ENCODE measurements at regions not wholly inside any gene's neighbourhood (a gene's known extent, or its start where the extent isn't known, plus 50 kb on each side); places are given as distances from the start of the nearest gene placed in this dataset.
"Not testable (repeated sequence)": the region's sequence is repeated elsewhere in the genome, so short reads cannot be mapped to it uniquely, and the experiment has no call there.

GRCh38 chrX:97898798-97899197 is 1015.1 kb downstream of the RPA4 start:
- H4K20me1 ChIP-seq (ENCODE audit: control insufficient read depth, extremely low read depth, insufficient read depth, low read length), result no peaks in the 10 kb centered on the region
- H3K4me1 ChIP-seq (ENCODE audit: control insufficient read depth, extremely low read depth, insufficient read depth, low read length), result no peaks in the 10 kb centered on the region
- peak in 1 of 2 donors; percentile 70 for DNase-seq (ENCODE audit: low read depth in 2 of 2)
- H3K27ac ChIP-seq (ENCODE audit: insufficient read depth, low read length), result no peak overlapping the region
- H2AFZ ChIP-seq (ENCODE audit: low read length), result no peak overlapping the region
- no peak overlapping the region for H3K9ac ChIP-seq (ENCODE audit: insufficient read depth, low read length)
- no peaks in the 10 kb centered on the region for H3K27me3 ChIP-seq (ENCODE audit: control insufficient read depth, insufficient read depth, low read length)
- TF ChIP-seq CTCF (conservative IDR thresholded peaks at IDR 0.05 in 1 of 2, IDR thresholded peaks at IDR 0.05 in 1 of 2; ENCODE audit: low read depth in 1 of 2, low read length in 2 of 2), result no peak
- TF ChIP-seq EZH2 (IDR thresholded peaks at IDR 0.05; ENCODE audit: low read length, missing control alignments), result no peak
- H3K36me3 ChIP-seq (ENCODE audit: control insufficient read depth, insufficient read depth, low read length), result no peaks in the 10 kb centered on the region
- no peak overlapping the region for H3K4me2 ChIP-seq (ENCODE audit: extremely low read depth, insufficient read depth, low read length)
- H3K4me3 ChIP-seq (replicated peaks in 1 of 4; ENCODE audit: control extremely low read depth in 1 of 4, insufficient read depth in 1 of 4, low read depth in 3 of 4, low read length in 4 of 4), result no peak overlapping the region
- H3K9me3 ChIP-seq (ENCODE audit: control insufficient read depth, insufficient read depth, low read depth, low read length), result no peaks in the 10 kb centered on the region
- no peaks in the 10 kb centered on the region for H3K79me2 ChIP-seq (ENCODE audit: control insufficient read depth, insufficient read depth, low read length)

DNA sequence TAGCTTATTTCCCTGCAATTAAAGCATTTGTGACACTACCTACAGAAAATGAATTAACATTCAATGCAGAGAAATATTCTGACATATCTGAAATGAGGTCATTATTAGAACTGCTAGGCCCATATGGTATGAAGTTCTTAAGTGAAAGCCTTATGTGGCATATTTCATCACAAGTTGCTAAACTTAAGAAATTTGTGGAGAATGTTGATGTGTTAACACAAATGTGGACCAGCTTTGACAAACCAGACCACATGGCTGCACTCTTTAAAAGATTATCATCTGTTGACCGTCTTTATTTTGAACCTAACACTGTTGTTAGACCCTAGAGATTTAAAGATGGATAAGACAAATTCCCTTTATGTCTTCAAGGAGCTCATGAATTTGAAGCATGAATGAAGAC is 1024.1 kb downstream of the RPA4 start:
- TF ChIP-seq EZH2 (IDR thresholded peaks at IDR 0.05; ENCODE audit: low read length, missing control alignments) (no peak), CTCF (conservative IDR thresholded peaks at IDR 0.05 in 1 of 2, IDR thresholded peaks at IDR 0.05 in 1 of 2; ENCODE audit: low read depth in 1 of 2, low read length in 2 of 2) (no peak)
- DNase-seq (ENCODE audit: low read depth in 2 of 2), result no peak
- H3K4me1 ChIP-seq (ENCODE audit: control insufficient read depth, extremely low read depth, insufficient read depth, low read length), result no peaks in the 10 kb centered on the region
- no peaks in the 10 kb centered on the region for H3K27me3 ChIP-seq (ENCODE audit: control insufficient read depth, insufficient read depth, low read length)
- no peaks in the 10 kb centered on the region for H3K9me3 ChIP-seq (ENCODE audit: control insufficient read depth, insufficient read depth, low read depth, low read length)
- no peaks in the 10 kb centered on the region for H3K36me3 ChIP-seq (ENCODE audit: control insufficient read depth, insufficient read depth, low read length)
- H3K27ac ChIP-seq (ENCODE audit: insufficient read depth, low read length), result no peak overlapping the region
- H3K9ac ChIP-seq (ENCODE audit: insufficient read depth, low read length), result no peak overlapping the region
- no peaks in the 10 kb centered on the region for H3K79me2 ChIP-seq (ENCODE audit: control insufficient read depth, insufficient read depth, low read length)
- no peak overlapping the region for H3K4me2 ChIP-seq (ENCODE audit: extremely low read depth, insufficient read depth, low read length)
- no peak overlapping the region for H3K4me3 ChIP-seq (replicated peaks in 1 of 4; ENCODE audit: control extremely low read depth in 1 of 4, insufficient read depth in 1 of 4, low read depth in 3 of 4, low read length in 4 of 4)
- no peaks in the 10 kb centered on the region for H4K20me1 ChIP-seq (ENCODE audit: control insufficient read depth, extremely low read depth, insufficient read depth, low read length)
- H2AFZ ChIP-seq (ENCODE audit: low read length), result no peak overlapping the region

DNA sequence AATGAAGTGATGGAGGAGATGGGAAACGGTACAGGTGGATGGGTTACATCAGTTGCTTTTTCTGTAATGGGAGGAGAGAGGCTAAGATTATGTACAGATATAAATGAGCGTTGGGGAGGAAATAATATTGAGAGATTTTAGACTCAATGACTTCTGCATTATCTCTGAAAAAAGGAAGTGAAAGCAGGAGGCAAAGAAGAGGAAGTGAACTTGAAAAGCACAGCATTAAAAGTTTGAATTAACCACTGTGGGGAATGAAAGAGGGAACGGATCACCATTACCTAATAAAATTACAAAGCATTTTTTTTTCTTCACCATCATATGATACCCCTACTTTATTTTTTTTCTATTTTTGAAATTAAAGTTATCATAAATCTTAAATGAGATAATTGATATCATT is 1025.5 kb downstream of the RPA4 start:
- no peak overlapping the region for H2AFZ ChIP-seq (ENCODE audit: low read length)
- H3K36me3 ChIP-seq (ENCODE audit: control insufficient read depth, insufficient read depth, low read length), result no peaks in the 10 kb centered on the region
- H3K4me1 ChIP-seq (ENCODE audit: control insufficient read depth, extremely low read depth, insufficient read depth, low read length), result no peaks in the 10 kb centered on the region
- no peaks in the 10 kb centered on the region for H3K9me3 ChIP-seq (ENCODE audit: control insufficient read depth, insufficient read depth, low read depth, low read length)
- H4K20me1 ChIP-seq (ENCODE audit: control insufficient read depth, extremely low read depth, insufficient read depth, low read length), result no peaks in the 10 kb centered on the region
- H3K9ac ChIP-seq (ENCODE audit: insufficient read depth, low read length), result no peak overlapping the region
- TF ChIP-seq CTCF (conservative IDR thresholded peaks at IDR 0.05 in 1 of 2, IDR thresholded peaks at IDR 0.05 in 1 of 2; ENCODE audit: low read depth in 1 of 2, low read length in 2 of 2) (no peak), EZH2 (IDR thresholded peaks at IDR 0.05; ENCODE audit: low read length, missing control alignments) (no peak)
- no peak overlapping the region for H3K4me2 ChIP-seq (ENCODE audit: extremely low read depth, insufficient read depth, low read length)
- DNase-seq (ENCODE audit: low read depth in 2 of 2), result no peak
- no peak overlapping the region for H3K27ac ChIP-seq (ENCODE audit: insufficient read depth, low read length)
- no peak overlapping the region for H3K4me3 ChIP-seq (replicated peaks in 1 of 4; ENCODE audit: control extremely low read depth in 1 of 4, insufficient read depth in 1 of 4, low read depth in 3 of 4, low read length in 4 of 4)
- H3K27me3 ChIP-seq (ENCODE audit: control insufficient read depth, insufficient read depth, low read length), result no peaks in the 10 kb centered on the region
- no peaks in the 10 kb centered on the region for H3K79me2 ChIP-seq (ENCODE audit: control insufficient read depth, insufficient read depth, low read length)

DNA sequence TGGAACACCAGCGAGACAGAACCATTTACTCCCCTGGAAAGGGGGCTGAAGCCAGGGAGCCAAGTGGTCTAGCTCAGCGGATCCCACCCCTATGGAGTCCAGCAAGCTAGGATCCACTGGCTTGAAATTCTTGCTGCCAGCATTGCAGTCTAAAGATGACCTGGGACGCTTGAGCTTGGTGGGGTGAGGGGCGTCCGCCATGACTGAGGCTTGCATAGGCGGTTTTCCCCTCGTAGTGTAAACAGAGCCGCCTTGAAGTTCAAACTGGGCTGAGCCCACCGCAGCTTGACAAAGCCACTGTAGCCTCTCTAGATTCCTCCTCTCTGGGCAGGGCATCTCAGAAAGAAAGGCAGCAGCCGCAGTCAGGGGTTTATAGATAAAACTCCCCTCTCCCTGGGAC is 1031.7 kb downstream of the RPA4 start:
- H3K27ac ChIP-seq (ENCODE audit: insufficient read depth, low read length); H3K4me1 ChIP-seq (ENCODE audit: control insufficient read depth, extremely low read depth, insufficient read depth, low read length); DNase-seq (ENCODE audit: low read depth in 2 of 2); H3K9ac ChIP-seq (ENCODE audit: insufficient read depth, low read length); H3K36me3 ChIP-seq (ENCODE audit: control insufficient read depth, insufficient read depth, low read length); H3K4me3 ChIP-seq (replicated peaks in 1 of 4; ENCODE audit: control extremely low read depth in 1 of 4, insufficient read depth in 1 of 4, low read depth in 3 of 4, low read length in 4 of 4); H3K9me3 ChIP-seq (ENCODE audit: control insufficient read depth, insufficient read depth, low read depth, low read length); H3K4me2 ChIP-seq (ENCODE audit: extremely low read depth, insufficient read depth, low read length); H3K27me3 ChIP-seq (ENCODE audit: control insufficient read depth, insufficient read depth, low read length); H2AFZ ChIP-seq (ENCODE audit: low read length); H4K20me1 ChIP-seq (ENCODE audit: control insufficient read depth, extremely low read depth, insufficient read depth, low read length); H3K79me2 ChIP-seq (ENCODE audit: control insufficient read depth, insufficient read depth, low read length): not testable (repeated sequence)

- not testable (repeated sequence) for H3K4me1 ChIP-seq (ENCODE audit: control insufficient read depth, extremely low read depth, insufficient read depth, low read length); H3K4me2 ChIP-seq (ENCODE audit: extremely low read depth, insufficient read depth, low read length); H3K9me3 ChIP-seq (ENCODE audit: control insufficient read depth, insufficient read depth, low read depth, low read length); DNase-seq (ENCODE audit: low read depth in 2 of 2); H2AFZ ChIP-seq (ENCODE audit: low read length); H4K20me1 ChIP-seq (ENCODE audit: control insufficient read depth, extremely low read depth, insufficient read depth, low read length); H3K9ac ChIP-seq (ENCODE audit: insufficient read depth, low read length); H3K36me3 ChIP-seq (ENCODE audit: control insufficient read depth, insufficient read depth, low read length); H3K79me2 ChIP-seq (ENCODE audit: control insufficient read depth, insufficient read depth, low read length); H3K27ac ChIP-seq (ENCODE audit: insufficient read depth, low read length); H3K4me3 ChIP-seq (replicated peaks in 1 of 4; ENCODE audit: control extremely low read depth in 1 of 4, insufficient read depth in 1 of 4, low read depth in 3 of 4, low read length in 4 of 4); H3K27me3 ChIP-seq (ENCODE audit: control insufficient read depth, insufficient read depth, low read length)
Observed at GRCh38 chrX:97921223-97921622, 1037.5 kb downstream of the RPA4 start.
